Fibroblast of lung (primary cell): ENCODE measurements at regions not wholly inside any gene's neighbourhood (a gene's known extent, or its start where the extent isn't known, plus 50 kb on each side); places are given as distances from the start of the nearest gene placed in this dataset.
A peak's percentile ranks its signal among the peaks of the same experiment; 100 is the strongest.

Source experiments
- DNase-seq, 2 donors: peaks; one replicate each; pipeline versions ENCODE4 v3.0.0 to v3.0.0-alpha.2; 2010; ENCODE audit warnings: low read depth in 2 of 2
- H2AFZ ChIP-seq: 2 replicates; pipeline ENCODE4 v1.5.1; 2012; ENCODE audit warnings: low read length, control low read depth, inconsistent platforms
- H3K27ac ChIP-seq: 2 replicates; pipeline ENCODE4 v1.5.1; 2011; ENCODE audit warnings: low read length, control low read depth; ENCODE audit not compliant: insufficient read depth
- H3K27me3 ChIP-seq: 2 replicates; pipeline ENCODE4 v1.5.1; 2011; ENCODE audit warnings: mild to moderate bottlenecking, low read length; ENCODE audit not compliant: control insufficient read depth, insufficient read depth
- H3K36me3 ChIP-seq: 2 replicates; pipeline ENCODE4 v1.5.1; 2011; ENCODE audit warnings: low read length; ENCODE audit not compliant: control insufficient read depth, insufficient read depth
- H3K4me1 ChIP-seq: 2 replicates; pipeline ENCODE4 v1.5.1; 2011; ENCODE audit warnings: low read length; ENCODE audit not compliant: control insufficient read depth, insufficient read depth; ENCODE audit errors: extremely low read depth
- H3K4me2 ChIP-seq: 2 replicates; pipeline ENCODE4 v1.5.1; 2011; ENCODE audit warnings: low read length, control low read depth; ENCODE audit not compliant: insufficient read depth; ENCODE audit errors: extremely low read depth
- H3K4me3 ChIP-seq, 4 experiments: fragments of 200-600 bp in 1 of 4; sonication (generic) in 1 of 4; replicated peaks in 1 of 4; 2 replicates each; pipeline ENCODE4 v1.5.1; 2011 to 2016; ENCODE audit warnings: low read length in 4 of 4, low read depth in 3 of 4, mild to moderate bottlenecking in 3 of 4, control low read depth in 2 of 4, inconsistent platforms in 1 of 4, mixed read lengths in 1 of 4; ENCODE audit not compliant: insufficient read depth in 1 of 4; ENCODE audit errors: control extremely low read depth in 1 of 4
- H3K79me2 ChIP-seq: 2 replicates; pipeline ENCODE4 v1.5.1; 2012; ENCODE audit warnings: mild to moderate bottlenecking, low read length, inconsistent platforms; ENCODE audit not compliant: control insufficient read depth, insufficient read depth
- H3K9ac ChIP-seq: 2 replicates; pipeline ENCODE4 v1.5.1; 2011; ENCODE audit warnings: mild to moderate bottlenecking, low read length, control low read depth; ENCODE audit not compliant: insufficient read depth
- H3K9me3 ChIP-seq: 2 replicates; pipeline ENCODE4 v1.5.1; 2012; ENCODE audit warnings: low read depth, low read length; ENCODE audit not compliant: control insufficient read depth, insufficient read depth
- H4K20me1 ChIP-seq: 2 replicates; pipeline ENCODE4 v1.5.1; 2011; ENCODE audit warnings: low read length; ENCODE audit not compliant: control insufficient read depth, insufficient read depth; ENCODE audit errors: extremely low read depth
- EZH2 ChIP-seq: IDR thresholded peaks from 2 replicates; pipeline ENCODE4 v1.5.1; 2012; ENCODE audit warnings: low read length, control low read depth, mild to moderate bottlenecking; ENCODE audit errors: missing control alignments
- TF ChIP-seq, protein P1 (sequence below), 2 donors: IDR thresholded peaks in 1 of 2; conservative IDR thresholded peaks in 1 of 2; 1 replicate in 1 of 2; 2 replicates in 1 of 2; pipeline ENCODE4 v1.5.1; 2011 to 2012; ENCODE audit warnings: low read length in 2 of 2, control low read depth in 1 of 2, inconsistent platforms in 1 of 2, low read depth in 1 of 2, mild to moderate bottlenecking in 1 of 2

DNA sequence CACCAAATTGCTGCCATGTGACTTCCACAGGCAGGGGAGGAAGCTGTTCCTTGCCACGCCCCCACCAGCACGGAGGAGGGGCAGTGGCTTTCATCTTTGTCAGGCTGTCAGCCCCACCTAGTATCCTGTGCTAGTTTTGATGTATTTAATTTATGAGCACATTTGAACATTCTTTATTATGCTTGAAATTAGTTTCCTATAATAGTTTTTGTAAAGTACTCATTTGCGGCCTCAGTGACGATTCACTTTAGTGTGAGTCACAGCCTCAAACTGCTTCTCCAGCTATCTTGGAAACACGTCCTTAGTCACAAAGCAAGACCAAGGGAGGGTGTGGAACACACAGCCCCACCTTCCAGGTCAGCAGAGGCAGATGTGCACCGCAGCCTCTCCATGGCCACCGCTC lies 239.9 kb upstream of the ATP10A start:
- TF ChIP-seq EZH2: no peak
- TF ChIP-seq, protein P1, sequence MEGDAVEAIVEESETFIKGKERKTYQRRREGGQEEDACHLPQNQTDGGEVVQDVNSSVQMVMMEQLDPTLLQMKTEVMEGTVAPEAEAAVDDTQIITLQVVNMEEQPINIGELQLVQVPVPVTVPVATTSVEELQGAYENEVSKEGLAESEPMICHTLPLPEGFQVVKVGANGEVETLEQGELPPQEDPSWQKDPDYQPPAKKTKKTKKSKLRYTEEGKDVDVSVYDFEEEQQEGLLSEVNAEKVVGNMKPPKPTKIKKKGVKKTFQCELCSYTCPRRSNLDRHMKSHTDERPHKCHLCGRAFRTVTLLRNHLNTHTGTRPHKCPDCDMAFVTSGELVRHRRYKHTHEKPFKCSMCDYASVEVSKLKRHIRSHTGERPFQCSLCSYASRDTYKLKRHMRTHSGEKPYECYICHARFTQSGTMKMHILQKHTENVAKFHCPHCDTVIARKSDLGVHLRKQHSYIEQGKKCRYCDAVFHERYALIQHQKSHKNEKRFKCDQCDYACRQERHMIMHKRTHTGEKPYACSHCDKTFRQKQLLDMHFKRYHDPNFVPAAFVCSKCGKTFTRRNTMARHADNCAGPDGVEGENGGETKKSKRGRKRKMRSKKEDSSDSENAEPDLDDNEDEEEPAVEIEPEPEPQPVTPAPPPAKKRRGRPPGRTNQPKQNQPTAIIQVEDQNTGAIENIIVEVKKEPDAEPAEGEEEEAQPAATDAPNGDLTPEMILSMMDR (conservative IDR thresholded peaks at IDR 0.05 in 1 of 2, IDR thresholded peaks at IDR 0.05 in 1 of 2; ENCODE audit: low read depth in 1 of 2, low read length in 2 of 2): no peak

DNA sequence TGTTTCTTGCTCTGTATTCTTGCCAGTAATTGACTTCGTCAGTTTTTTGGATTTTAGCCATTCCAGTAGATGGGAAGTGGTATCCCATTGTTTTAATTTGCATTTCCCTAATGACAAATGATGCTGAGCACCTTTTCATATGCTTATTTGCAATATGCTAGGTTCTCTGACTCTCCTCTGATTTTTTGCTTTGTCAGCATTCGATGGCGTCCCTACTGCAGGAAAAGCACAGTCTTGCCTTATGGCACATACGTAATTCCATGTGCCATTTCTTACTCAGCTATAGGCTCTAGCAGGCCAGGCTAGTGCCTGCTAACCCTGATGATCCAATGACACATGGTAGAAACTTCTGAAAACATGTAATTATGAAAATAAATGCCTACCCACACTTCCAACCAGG lies 239.2 kb upstream of the ATP10A start:
- Histone ChIP-seq H3K79me2 (no peaks in the 10 kb centered on the region), H3K36me3 (no peaks in the 10 kb centered on the region), H4K20me1 (no peaks in the 10 kb centered on the region), H3K4me3 (no peak overlapping the region), H3K4me2 (no peak overlapping the region), H3K9me3 (no peaks in the 10 kb centered on the region), H3K9ac (no peak overlapping the region), H3K27ac (no peak overlapping the region), H3K27me3 (no peaks in the 10 kb centered on the region), H3K4me1 (no peaks in the 10 kb centered on the region), H2AFZ (no peak overlapping the region)
- DNase-seq: no peak
- TF ChIP-seq, protein P1 (conservative IDR thresholded peaks at IDR 0.05 in 1 of 2, IDR thresholded peaks at IDR 0.05 in 1 of 2; ENCODE audit: low read depth in 1 of 2, low read length in 2 of 2): no peak
- TF ChIP-seq EZH2: no peak

More for the DNA sequence above, 239.9 kb upstream of the ATP10A start:
- no peak overlapping the region for H2AFZ ChIP-seq
- H3K4me2 ChIP-seq: no peak overlapping the region
- no peaks in the 10 kb centered on the region for H4K20me1 ChIP-seq
- H3K27me3 ChIP-seq: no peaks in the 10 kb centered on the region
- no peak overlapping the region for H3K9ac ChIP-seq
- H3K9me3 ChIP-seq: no peaks in the 10 kb centered on the region
- H3K27ac ChIP-seq: no peak overlapping the region
- no peaks in the 10 kb centered on the region for H3K79me2 ChIP-seq
- peak in 1 of 2 donors; percentile 21 for DNase-seq
- no peaks in the 10 kb centered on the region for H3K36me3 ChIP-seq
- H3K4me3 ChIP-seq: no peak overlapping the region
- no peaks in the 10 kb centered on the region for H3K4me1 ChIP-seq

DNA sequence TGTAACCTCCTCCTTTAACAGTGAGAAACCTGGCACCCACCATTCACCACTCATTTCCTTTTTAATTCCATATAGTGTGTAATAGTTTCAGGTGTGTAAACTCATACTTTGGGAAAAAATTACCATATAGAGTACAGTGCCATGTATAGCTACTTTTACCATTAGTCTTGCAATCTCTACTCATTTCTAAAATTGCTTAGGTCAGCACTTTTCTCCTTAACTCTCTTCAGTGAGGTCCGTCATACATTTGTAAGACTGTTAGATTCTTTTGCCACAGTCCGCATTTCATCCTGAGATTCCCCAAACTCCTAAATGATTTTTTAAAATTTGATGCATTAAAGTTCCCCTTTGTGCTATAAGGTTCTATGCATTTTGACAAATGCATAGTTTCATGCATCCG lies 238.3 kb upstream of the ATP10A start:
- Histone ChIP-seq H3K4me2 (no peak overlapping the region), H3K79me2 (no peaks in the 10 kb centered on the region), H4K20me1 (no peaks in the 10 kb centered on the region), H3K9me3 (no peaks in the 10 kb centered on the region), H2AFZ (no peak overlapping the region), H3K4me1 (no peaks in the 10 kb centered on the region), H3K36me3 (no peaks in the 10 kb centered on the region), H3K27me3 (no peaks in the 10 kb centered on the region), H3K27ac (no peak overlapping the region), H3K4me3 (no peak overlapping the region), H3K9ac (no peak overlapping the region)
- TF ChIP-seq, protein P1 (conservative IDR thresholded peaks at IDR 0.05 in 1 of 2, IDR thresholded peaks at IDR 0.05 in 1 of 2; ENCODE audit: low read depth in 1 of 2, low read length in 2 of 2): no peak
- no peak for TF ChIP-seq EZH2
- DNase-seq: no peak
